ENCODE measurements at regions not wholly inside any gene's neighbourhood (a gene's known extent, or its start where the extent isn't known, plus 50 kb on each side); places are given as distances from the start of the nearest gene placed in this dataset.

- no peak overlapping the region for H3K27ac Mint-ChIP-seq
- H3K27me3 Mint-ChIP-seq (ENCODE audit: insufficient read depth, low read depth, poor library complexity): no peaks in the 10 kb centered on the region
- peaks cover 5% of the 10 kb centered on the region; the same call in 2 of the 3 replicates for H3K4me1 Mint-ChIP-seq
- no peak overlapping the region for H3K4me3 ChIP-seq
- no peak overlapping the region for H2AFZ ChIP-seq
- H3K79me2 ChIP-seq (replicated peaks; ENCODE audit: insufficient read depth): no peaks in the 10 kb centered on the region
- no peak overlapping the region for H3K4me3 Mint-ChIP-seq
- no peaks in the 10 kb centered on the region for H3K27me3 ChIP-seq (ENCODE audit: insufficient read depth)
- H3K4me2 ChIP-seq: no peak overlapping the region
- H3F3A ChIP-seq (replicated peaks; ENCODE audit: low read depth): no peaks in the 10 kb centered on the region
- ATAC-seq (no peak), DNase-seq (ENCODE audit: low spot score) (peak; percentile 21)
- H3K36me3 ChIP-seq (ENCODE audit: insufficient read depth): no peaks in the 10 kb centered on the region
- H3K27ac ChIP-seq (ENCODE audit: low read depth): no peak overlapping the region
- TF ChIP-seq JUNB (IDR thresholded peaks at IDR 0.05; ENCODE audit: unreplicated experiment): no peak
- TF ChIP-seq ZNF114 (CRISPR knock-in tag; IDR thresholded peaks at IDR 0.05): no peak
- TF ChIP-seq, protein P1, sequence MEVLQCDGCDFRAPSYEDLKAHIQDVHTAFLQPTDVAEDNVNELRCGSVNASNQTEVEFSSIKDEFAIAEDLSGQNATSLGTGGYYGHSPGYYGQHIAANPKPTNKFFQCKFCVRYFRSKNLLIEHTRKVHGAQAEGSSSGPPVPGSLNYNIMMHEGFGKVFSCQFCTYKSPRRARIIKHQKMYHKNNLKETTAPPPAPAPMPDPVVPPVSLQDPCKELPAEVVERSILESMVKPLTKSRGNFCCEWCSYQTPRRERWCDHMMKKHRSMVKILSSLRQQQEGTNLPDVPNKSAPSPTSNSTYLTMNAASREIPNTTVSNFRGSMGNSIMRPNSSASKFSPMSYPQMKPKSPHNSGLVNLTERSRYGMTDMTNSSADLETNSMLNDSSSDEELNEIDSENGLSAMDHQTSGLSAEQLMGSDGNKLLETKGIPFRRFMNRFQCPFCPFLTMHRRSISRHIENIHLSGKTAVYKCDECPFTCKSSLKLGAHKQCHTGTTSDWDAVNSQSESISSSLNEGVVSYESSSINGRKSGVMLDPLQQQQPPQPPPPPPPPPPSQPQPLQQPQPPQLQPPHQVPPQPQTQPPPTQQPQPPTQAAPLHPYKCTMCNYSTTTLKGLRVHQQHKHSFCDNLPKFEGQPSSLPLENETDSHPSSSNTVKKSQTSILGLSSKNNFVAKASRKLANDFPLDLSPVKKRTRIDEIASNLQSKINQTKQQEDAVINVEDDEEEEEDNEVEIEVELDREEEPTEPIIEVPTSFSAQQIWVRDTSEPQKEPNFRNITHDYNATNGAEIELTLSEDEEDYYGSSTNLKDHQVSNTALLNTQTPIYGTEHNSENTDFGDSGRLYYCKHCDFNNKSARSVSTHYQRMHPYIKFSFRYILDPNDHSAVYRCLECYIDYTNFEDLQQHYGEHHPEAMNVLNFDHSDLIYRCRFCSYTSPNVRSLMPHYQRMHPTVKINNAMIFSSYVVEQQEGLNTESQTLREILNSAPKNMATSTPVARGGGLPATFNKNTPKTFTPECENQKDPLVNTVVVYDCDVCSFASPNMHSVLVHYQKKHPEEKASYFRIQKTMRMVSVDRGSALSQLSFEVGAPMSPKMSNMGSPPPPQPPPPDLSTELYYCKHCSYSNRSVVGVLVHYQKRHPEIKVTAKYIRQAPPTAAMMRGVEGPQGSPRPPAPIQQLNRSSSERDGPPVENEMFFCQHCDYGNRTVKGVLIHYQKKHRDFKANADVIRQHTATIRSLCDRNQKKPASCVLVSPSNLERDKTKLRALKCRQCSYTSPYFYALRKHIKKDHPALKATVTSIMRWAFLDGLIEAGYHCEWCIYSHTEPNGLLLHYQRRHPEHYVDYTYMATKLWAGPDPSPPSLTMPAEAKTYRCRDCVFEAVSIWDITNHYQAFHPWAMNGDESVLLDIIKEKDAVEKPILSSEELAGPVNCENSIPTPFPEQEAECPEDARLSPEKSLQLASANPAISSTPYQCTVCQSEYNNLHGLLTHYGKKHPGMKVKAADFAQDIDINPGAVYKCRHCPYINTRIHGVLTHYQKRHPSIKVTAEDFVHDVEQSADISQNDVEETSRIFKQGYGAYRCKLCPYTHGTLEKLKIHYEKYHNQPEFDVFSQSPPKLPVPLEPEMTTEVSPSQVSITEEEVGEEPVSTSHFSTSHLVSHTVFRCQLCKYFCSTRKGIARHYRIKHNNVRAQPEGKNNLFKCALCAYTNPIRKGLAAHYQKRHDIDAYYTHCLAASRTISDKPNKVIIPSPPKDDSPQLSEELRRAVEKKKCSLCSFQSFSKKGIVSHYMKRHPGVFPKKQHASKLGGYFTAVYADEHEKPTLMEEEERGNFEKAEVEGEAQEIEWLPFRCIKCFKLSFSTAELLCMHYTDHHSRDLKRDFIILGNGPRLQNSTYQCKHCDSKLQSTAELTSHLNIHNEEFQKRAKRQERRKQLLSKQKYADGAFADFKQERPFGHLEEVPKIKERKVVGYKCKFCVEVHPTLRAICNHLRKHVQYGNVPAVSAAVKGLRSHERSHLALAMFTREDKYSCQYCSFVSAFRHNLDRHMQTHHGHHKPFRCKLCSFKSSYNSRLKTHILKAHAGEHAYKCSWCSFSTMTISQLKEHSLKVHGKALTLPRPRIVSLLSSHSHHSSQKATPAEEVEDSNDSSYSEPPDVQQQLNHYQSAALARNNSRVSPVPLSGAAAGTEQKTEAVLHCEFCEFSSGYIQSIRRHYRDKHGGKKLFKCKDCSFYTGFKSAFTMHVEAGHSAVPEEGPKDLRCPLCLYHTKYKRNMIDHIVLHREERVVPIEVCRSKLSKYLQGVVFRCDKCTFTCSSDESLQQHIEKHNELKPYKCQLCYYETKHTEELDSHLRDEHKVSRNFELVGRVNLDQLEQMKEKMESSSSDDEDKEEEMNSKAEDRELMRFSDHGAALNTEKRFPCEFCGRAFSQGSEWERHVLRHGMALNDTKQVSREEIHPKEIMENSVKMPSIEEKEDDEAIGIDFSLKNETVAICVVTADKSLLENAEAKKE (CRISPR knock-in tag; IDR thresholded peaks at IDR 0.05): no peak
- H3K36me3 Mint-ChIP-seq (ENCODE audit: low read depth): no peaks in the 10 kb centered on the region
- no peaks in the 10 kb centered on the region for H3K4me1 ChIP-seq (ENCODE audit: insufficient read depth)
- H3K9me2 ChIP-seq (ENCODE audit: insufficient read depth): peaks cover 7% of the 10 kb centered on the region; the same call in 1 of the 2 replicates
- no peaks in the 10 kb centered on the region for H3K9me3 Mint-ChIP-seq
- no peaks in the 10 kb centered on the region for H4K20me1 ChIP-seq (replicated peaks; ENCODE audit: insufficient read depth)
Measured at GRCh38 chr18:76231402-76231801, 263.6 kb downstream of the ZNF516 start.

- no peak overlapping the region for H3K4me3 ChIP-seq
- no peaks in the 10 kb centered on the region for H3K79me2 ChIP-seq (replicated peaks; ENCODE audit: insufficient read depth)
- H3F3A ChIP-seq (replicated peaks; ENCODE audit: low read depth): no peaks in the 10 kb centered on the region
- DNase-seq (ENCODE audit: low spot score): no peak
- H4K20me1 ChIP-seq (replicated peaks; ENCODE audit: insufficient read depth): no peaks in the 10 kb centered on the region
- peaks cover 7% of the 10 kb centered on the region; the same call in 1 of the 2 replicates for H3K9me2 ChIP-seq (ENCODE audit: insufficient read depth)
- H3K36me3 Mint-ChIP-seq (ENCODE audit: low read depth): no peaks in the 10 kb centered on the region
- no peaks in the 10 kb centered on the region for H3K4me1 ChIP-seq (ENCODE audit: insufficient read depth)
- H2AFZ ChIP-seq: no peak overlapping the region
- no peak overlapping the region for H3K27ac Mint-ChIP-seq
- peaks cover 5% of the 10 kb centered on the region; the same call in 2 of the 3 replicates for H3K4me1 Mint-ChIP-seq
- no peaks in the 10 kb centered on the region for H3K27me3 Mint-ChIP-seq (ENCODE audit: insufficient read depth, low read depth, poor library complexity)
- no peak overlapping the region for H3K4me3 Mint-ChIP-seq
- no peaks in the 10 kb centered on the region for H3K36me3 ChIP-seq (ENCODE audit: insufficient read depth)
- H3K9me3 Mint-ChIP-seq: no peaks in the 10 kb centered on the region
- ATAC-seq: no peak
- H3K27me3 ChIP-seq (ENCODE audit: insufficient read depth): no peaks in the 10 kb centered on the region
- no peak overlapping the region for H3K4me2 ChIP-seq
- no peak overlapping the region for H3K27ac ChIP-seq (ENCODE audit: low read depth)
- TF ChIP-seq POLR2AphosphoS5 (IDR thresholded peaks at IDR 0.05; ENCODE audit: low read depth) (no peak), ZNF114 (CRISPR knock-in tag; IDR thresholded peaks at IDR 0.05) (no peak)
- TF ChIP-seq, protein P2, sequence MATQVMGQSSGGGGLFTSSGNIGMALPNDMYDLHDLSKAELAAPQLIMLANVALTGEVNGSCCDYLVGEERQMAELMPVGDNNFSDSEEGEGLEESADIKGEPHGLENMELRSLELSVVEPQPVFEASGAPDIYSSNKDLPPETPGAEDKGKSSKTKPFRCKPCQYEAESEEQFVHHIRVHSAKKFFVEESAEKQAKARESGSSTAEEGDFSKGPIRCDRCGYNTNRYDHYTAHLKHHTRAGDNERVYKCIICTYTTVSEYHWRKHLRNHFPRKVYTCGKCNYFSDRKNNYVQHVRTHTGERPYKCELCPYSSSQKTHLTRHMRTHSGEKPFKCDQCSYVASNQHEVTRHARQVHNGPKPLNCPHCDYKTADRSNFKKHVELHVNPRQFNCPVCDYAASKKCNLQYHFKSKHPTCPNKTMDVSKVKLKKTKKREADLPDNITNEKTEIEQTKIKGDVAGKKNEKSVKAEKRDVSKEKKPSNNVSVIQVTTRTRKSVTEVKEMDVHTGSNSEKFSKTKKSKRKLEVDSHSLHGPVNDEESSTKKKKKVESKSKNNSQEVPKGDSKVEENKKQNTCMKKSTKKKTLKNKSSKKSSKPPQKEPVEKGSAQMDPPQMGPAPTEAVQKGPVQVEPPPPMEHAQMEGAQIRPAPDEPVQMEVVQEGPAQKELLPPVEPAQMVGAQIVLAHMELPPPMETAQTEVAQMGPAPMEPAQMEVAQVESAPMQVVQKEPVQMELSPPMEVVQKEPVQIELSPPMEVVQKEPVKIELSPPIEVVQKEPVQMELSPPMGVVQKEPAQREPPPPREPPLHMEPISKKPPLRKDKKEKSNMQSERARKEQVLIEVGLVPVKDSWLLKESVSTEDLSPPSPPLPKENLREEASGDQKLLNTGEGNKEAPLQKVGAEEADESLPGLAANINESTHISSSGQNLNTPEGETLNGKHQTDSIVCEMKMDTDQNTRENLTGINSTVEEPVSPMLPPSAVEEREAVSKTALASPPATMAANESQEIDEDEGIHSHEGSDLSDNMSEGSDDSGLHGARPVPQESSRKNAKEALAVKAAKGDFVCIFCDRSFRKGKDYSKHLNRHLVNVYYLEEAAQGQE (IDR thresholded peaks at IDR 0.05; ENCODE audit: unreplicated experiment): no peak
Measured at GRCh38 chr18:76230791-76231190, 264.3 kb downstream of the ZNF516 start.

All from GM23338 (cell line).